Femur (tissue), 1 donor: ENCODE measurements at regions not wholly inside any gene's neighbourhood (a gene's known extent, or its start where the extent isn't known, plus 50 kb on each side); places are given as distances from the start of the nearest gene placed in this dataset.
"Not testable (repeated sequence)": the region's sequence is repeated elsewhere in the genome, so short reads cannot be mapped to it uniquely, and the experiment has no call there.

Experiments
- DNase-seq: peaks from one replicate; pipeline ENCODE4 v3.0.0-alpha.2; 2017

- DNase-seq = no peak
Measured at GRCh38 chr2:4049463-4049862, 346.1 kb downstream of the DCDC2C start.

DNA sequence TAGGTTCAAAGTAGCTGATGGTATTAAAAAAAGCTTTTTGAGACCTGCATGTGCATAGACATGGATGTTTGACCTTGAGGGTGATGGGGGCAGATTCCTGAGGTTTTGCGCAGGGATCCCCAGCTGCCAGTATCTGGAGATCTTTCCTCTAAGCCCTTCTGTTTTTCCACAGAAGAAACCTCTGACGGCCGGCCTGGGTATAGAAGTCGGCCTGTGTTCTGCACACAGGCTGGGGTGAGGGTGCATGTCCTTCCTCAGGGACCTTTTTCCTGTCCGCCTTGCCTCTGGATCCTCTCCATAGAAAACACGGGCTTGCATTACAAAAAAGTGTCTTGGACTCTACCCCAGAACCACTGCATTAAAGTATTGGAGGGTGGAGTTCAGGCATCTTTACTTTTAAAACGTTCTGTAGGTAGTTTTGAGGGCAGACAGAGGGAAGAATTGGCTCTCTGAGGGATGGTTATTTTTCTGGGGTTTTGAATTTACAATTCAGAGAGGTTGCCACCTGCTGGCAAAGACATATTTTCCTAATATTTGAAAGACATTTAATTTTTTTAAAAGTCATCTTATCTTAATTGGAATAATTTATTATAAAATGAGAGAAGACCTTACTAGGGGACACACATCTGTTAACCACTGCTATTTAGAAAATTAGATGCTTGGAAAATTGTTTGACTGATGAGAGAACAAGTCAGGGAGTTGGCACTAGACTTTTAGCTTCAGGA, 350.6 kb downstream of the DCDC2C start:
- no peak for DNase-seq

DNA sequence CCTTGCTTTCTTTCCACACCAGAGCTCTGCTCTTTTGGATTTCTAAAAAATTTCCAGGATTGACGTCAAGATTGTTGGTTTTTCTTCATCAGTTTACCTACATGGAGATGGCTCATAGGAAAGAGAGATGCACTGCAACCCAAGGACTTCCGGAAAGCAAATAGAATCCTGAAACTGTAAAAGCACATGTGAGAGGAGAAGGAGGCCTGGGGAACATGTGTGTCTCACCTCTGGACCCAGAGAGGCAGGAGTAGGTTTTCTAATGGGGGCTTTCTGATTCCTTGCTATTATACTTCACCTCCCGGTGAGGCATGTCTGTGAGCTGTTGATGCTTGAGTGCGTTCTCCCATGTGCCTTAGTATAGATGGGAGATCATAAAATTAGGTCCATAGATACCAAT, 362.8 kb downstream of the DCDC2C start:
- no peak for DNase-seq

GRCh38 chr2:4073026-4073569, 369.7 kb downstream of the DCDC2C start:
- no peak for DNase-seq

DNA sequence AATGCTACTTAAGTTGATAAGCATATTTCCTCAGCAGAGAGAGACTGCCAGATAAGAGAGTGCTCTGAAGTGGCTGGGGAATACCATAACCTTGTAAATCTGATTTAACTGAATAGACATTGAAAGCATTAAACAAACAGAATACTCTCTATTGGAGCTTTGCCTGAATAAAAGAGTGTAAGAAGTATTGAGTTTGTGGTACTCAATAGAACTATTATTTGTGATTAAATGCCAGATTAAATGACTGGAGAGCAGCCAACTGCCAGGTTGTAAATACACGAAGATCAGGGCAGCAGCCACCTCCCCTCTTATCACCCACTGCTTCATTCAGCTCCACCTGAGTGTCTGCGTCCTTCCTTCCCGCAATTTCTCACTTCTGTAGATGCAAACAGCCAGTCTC, 373.6 kb downstream of the DCDC2C start:
- no peak for DNase-seq

DNA sequence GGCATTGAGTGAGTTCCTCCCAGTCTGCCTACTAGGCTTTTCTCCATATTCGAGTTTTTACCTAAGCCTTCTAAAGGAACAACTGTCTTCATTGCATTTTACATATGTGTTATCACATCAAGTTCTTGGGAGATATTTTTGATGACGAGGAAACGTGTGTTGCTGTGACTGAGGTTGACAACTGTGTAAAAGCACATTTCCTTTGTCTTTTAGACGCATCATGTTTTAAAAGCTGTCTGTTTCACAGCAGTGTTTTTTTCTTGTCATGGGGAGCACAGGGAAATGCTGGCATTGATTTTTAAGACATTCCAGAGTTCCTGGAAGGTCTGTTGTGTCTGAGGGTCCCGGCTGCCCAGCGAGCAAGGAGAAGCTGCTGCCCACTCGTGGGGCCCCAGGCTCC, 381.8 kb downstream of the DCDC2C start:
- no peak for DNase-seq

- no peak for DNase-seq
Measured at GRCh38 chr2:4090668-4091630, 387.6 kb downstream of the DCDC2C start.

DNA sequence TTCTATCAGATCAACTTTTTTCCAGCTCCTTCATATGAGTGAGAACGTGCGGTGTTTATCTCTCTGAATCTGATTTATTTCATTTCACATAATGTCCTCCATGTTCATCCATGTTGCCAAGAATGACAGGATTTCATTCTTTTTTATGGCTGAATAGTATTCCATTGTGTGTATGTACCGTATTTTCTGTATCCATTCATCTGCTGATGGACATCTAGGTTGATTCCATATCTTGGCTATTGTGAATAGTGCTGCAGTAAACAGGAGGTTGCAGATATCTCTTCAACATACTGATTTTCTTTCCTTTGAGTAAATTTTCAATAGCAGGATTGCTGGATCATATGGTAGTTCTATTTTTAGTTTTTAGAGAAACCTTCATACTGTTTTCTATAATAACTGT, 388.5 kb downstream of the DCDC2C start:
- no peak for DNase-seq

- DNase-seq = no peak
Measured at GRCh38 chr2:4094743-4095142, 391.4 kb downstream of the DCDC2C start.

DNA sequence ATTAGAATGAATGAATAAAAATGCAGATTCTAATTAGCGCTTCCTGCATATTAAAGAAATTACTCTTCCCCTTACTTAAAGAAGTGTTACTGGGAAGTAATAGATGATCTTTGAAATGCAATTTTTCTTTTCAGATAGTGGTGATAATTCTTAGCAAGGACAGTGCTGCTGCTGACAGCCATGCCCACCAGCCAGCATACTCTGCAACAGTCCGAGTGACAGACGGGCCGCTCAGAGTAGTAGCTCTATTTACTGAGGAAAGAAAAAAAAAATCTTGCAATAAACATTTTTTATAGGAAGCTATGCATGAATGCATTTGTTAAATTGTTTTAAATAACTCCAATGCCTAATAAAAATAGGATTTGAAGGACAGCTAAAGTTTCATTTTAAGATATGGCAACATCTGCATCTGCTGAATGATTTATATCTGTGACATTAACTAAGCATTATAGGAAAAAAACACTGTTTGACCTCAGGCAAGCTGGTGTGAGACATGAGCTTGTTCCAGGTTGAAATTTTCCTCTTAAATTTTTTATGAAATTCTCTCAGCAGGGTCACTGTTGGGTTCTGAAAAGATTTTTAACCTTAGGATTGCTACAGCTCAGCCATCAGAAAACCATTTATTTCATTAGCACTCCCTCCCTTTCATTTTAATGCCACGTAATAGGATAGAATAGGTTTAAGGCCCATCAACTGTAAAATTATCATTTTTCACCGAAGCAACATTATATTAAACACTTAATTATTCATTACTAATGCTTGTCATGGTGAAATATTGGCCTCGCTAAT, 393.8 kb downstream of the DCDC2C start:
- DNase-seq = no peak

DNA sequence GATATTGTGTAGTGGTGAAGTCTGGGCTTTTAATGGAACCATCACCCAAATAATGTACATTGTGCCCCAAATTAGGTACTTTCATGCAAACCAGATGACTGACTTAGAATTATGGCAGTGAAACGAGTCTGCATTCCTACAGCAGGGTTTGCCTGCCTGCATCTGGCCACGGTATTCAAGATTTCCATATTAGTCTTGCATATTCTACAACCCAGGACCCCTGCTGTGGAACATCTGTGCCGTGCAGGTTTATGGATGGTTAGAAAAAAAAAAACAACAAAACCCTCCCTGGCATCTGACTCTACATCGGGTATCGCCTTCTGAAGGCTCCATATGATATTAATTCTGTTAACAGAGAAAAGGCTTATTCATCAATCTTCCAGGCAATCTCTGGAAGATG, 394.8 kb downstream of the DCDC2C start:
- DNase-seq = no peak

DNA sequence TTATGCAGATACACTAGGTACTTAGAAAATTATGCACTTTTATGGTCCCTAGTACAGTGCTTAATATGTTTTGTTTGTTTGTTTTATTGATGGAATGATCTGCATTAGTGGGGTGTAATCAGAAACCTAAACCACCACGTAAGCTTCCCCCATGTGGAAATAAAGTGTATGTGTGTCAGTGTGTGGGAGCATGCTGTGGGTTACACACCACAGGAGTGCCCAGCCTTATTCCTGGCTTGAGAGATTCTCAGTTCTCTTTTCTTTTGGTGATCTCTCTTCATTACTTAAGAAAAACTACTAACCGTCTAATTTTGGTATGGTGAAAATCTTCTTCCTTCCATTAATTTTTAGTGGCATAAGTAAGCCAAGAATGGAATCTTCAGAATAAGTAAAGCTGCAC, 398.6 kb downstream of the DCDC2C start:
- DNase-seq = no peak

DNA sequence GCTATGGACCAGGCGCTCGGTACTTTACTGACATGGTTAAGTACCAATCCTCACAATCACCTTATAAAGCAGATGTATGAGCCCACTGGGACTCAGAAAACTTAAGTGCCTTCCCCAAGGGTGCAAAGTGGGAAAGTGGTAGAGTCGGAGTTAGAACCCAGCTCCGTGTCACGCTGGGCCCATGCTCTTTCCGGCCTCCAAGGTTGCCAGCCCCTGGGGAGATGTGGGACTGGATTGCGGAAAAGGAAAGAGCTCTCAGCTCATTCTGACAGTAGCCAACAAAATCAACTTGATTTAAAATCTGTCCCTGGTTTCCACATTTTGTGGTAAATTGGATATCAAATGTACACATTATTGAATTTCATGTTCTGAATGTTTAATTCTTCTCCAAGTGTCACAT, 403.8 kb downstream of the DCDC2C start:
- DNase-seq = no peak

GRCh38 chr2:4110273-4110672, 406.9 kb downstream of the DCDC2C start:
- no peak for DNase-seq

- not testable (repeated sequence) for DNase-seq
Measured at GRCh38 chr2:4115435-4115834, 412.1 kb downstream of the DCDC2C start.

DNA sequence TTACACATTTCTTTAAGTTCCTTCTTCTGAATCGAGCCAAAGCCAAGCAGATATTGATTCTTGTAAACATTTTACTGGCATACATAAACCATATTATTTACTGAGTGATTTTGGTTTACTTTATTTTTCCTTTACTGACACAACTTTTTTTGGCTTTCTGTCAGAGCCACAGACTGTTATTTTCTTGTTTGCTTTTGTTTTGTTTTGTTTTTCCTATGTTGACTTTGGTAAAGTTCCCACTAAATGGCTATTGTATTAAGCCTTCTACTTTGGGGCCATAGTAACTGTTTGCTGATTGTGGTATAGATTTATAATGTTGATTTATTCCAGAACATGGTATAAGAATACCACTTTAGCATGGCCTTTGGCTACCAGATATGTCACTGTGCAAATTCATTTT, 419.4 kb downstream of the DCDC2C start:
- no peak for DNase-seq

- no peak for DNase-seq
Measured at GRCh38 chr2:4130651-4131050, 427.3 kb downstream of the DCDC2C start.

- DNase-seq = no peak
Measured at GRCh38 chr2:4134551-4135550, 431.5 kb downstream of the DCDC2C start.

GRCh38 chr2:4135765-4136164, 432.4 kb downstream of the DCDC2C start:
- no peak for DNase-seq

DNA sequence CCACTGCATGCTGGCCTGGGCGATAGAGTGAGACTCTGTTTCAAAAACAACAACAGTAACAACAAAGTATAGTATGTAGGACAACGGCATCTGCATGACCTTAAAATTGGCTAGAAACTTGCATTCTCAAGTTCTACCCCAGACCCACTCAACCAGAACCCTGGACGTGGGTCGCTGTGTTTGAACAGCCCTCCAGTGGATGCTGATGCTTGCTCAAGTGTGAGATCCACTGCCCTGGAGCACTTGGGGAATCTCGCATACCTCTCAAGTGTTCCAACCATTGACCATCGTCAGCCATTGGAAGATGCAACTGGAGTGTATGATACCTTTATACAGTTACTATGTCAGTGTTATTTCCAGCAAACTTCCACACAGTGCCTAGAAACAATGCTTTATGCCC, 435.9 kb downstream of the DCDC2C start:
- no peak for DNase-seq

DNA sequence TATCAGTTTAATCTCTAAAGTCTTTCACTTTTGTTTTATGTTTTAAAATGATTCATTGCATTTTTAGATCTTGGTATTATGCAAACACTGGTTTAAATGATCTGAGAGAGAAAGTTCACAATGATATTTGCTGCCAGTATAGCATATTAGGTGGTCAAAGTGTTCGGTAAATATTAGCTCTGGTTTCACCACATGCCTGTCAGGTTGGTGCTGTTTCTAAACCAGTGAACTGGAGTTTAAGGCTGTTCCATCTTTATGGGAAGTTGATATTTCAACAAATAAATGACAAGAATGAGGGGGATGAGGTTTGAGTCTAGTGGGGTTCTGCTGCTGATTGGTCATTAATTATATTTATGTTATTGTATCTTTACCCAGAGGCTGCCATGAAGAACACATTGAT, 436.4 kb downstream of the DCDC2C start:
- no peak for DNase-seq
